ENCODE measurements at regions not wholly inside any gene's neighbourhood (a gene's known extent, or its start where the extent isn't known, plus 50 kb on each side); places are given as distances from the start of the nearest gene placed in this dataset.

DNA sequence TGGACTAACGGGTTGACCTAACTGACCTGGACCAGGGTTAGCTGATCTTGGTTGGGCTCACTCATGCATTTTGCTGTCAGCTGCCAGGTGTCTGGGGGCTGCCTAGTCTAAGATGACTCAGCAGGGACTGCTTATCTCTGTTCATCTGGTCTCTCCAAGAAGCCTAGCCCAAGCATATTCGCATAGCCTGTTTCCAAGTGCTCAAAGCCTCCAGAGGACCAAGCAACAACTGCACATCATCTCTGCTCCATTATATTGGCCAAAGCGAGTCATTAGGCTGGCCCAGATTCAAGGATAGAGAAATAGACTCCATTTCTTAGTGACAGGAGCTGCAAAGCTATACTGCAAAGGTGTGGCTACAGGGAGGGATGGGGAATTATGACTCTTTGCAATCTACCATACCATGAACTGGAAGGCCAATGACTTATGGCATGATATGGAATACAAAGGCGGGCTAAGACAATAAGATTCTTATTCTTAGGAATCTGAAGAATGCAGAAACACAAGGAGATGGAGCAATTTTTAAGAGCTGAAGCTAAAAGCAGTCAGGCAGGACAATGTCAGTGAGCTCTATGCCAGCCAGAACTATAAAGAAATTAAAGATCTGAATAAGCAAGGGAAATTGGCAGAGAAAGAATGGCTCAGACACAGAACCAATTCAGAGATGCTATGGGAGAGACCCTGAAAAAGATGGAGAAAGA lies 194.6 kb upstream of the FSCB start:
- Histone ChIP-seq H3K27me3 (ENCODE audit: low read depth, low read length) (no peaks in the 10 kb centered on the region), H3K79me2 (ENCODE audit: low read length) (no peaks in the 10 kb centered on the region), H3K27ac (ENCODE audit: low read length) (no peak overlapping the region), H3K9ac (ENCODE audit: low read length) (no peak overlapping the region), H3K9me3 (ENCODE audit: insufficient read depth, low read length) (no peaks in the 10 kb centered on the region), H2AFZ (ENCODE audit: low read depth, low read length) (no peak overlapping the region), H3K4me3 (ENCODE audit: low read length) (no peak overlapping the region), H4K20me1 (ENCODE audit: insufficient read depth, low read length) (no peaks in the 10 kb centered on the region), H3K4me2 (ENCODE audit: low read length) (no peak overlapping the region), H3K4me1 (ENCODE audit: low read length) (no peaks in the 10 kb centered on the region), H3K36me3 (replicated peaks; ENCODE audit: low read depth, low read length) (no peaks in the 10 kb centered on the region)
- TF ChIP-seq, protein P1, sequence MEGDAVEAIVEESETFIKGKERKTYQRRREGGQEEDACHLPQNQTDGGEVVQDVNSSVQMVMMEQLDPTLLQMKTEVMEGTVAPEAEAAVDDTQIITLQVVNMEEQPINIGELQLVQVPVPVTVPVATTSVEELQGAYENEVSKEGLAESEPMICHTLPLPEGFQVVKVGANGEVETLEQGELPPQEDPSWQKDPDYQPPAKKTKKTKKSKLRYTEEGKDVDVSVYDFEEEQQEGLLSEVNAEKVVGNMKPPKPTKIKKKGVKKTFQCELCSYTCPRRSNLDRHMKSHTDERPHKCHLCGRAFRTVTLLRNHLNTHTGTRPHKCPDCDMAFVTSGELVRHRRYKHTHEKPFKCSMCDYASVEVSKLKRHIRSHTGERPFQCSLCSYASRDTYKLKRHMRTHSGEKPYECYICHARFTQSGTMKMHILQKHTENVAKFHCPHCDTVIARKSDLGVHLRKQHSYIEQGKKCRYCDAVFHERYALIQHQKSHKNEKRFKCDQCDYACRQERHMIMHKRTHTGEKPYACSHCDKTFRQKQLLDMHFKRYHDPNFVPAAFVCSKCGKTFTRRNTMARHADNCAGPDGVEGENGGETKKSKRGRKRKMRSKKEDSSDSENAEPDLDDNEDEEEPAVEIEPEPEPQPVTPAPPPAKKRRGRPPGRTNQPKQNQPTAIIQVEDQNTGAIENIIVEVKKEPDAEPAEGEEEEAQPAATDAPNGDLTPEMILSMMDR (IDR thresholded peaks at IDR 0.05; ENCODE audit: low read depth, low read length): no peak
- no peak for TF ChIP-seq EZH2phosphoT487 (IDR thresholded peaks at IDR 0.05; ENCODE audit: low read depth)

DNA sequence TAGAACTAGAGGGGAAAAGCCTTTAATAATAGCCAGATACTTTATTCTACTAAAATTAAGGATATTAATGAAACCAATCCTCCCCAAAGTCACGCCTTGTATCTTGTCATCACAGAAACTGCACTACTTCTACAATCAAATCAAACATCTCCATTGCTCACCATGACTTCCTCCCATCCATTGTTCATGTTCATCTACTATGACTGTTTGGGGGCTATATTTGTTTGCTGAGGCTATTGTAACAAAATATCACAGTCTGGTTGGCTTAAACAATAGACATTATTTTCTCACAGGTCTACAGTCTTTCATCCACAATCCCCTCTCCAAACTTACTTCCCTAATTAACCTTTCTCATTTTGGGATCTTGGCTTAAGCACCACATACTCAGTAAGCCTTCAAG lies 193.6 kb upstream of the FSCB start:
- H3K9ac ChIP-seq (ENCODE audit: low read length): no peak overlapping the region
- TF ChIP-seq, protein P1 (IDR thresholded peaks at IDR 0.05; ENCODE audit: low read depth, low read length): no peak
- TF ChIP-seq EZH2phosphoT487 (IDR thresholded peaks at IDR 0.05; ENCODE audit: low read depth): no peak

DNA sequence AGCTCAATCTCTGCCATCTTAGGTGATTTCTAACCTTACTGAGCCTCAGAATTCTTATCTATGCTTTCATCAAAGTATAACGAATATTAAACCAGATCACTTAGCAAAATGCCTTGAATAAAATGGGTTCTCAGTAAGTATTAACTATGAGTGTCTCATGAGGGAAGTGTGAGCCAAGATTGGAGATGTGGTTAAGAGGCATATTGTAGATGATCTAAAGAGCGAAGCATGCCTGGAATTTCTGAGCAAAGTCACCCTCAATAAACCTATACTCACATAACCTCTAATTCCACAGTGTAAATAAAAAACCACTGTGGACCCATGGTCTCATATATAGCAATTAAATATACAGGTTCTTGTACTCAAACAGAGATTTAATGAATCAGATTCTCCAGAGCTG lies 193.1 kb upstream of the FSCB start:
- no peaks in the 10 kb centered on the region for H3K27me3 ChIP-seq (ENCODE audit: low read depth, low read length)
- no peaks in the 10 kb centered on the region for H3K9me3 ChIP-seq (ENCODE audit: insufficient read depth, low read length)
- H3K4me1 ChIP-seq (ENCODE audit: low read length): no peaks in the 10 kb centered on the region
- H3K9ac ChIP-seq (ENCODE audit: low read length): no peak overlapping the region
- H2AFZ ChIP-seq (ENCODE audit: low read depth, low read length): no peak overlapping the region
- H3K4me2 ChIP-seq (ENCODE audit: low read length): no peak overlapping the region
- H3K79me2 ChIP-seq (ENCODE audit: low read length): no peaks in the 10 kb centered on the region
- H3K36me3 ChIP-seq (replicated peaks; ENCODE audit: low read depth, low read length): no peaks in the 10 kb centered on the region
- no peak overlapping the region for H3K4me3 ChIP-seq (ENCODE audit: low read length)
- H4K20me1 ChIP-seq (ENCODE audit: insufficient read depth, low read length): no peaks in the 10 kb centered on the region
- TF ChIP-seq, protein P1 (IDR thresholded peaks at IDR 0.05; ENCODE audit: low read depth, low read length): no peak
- TF ChIP-seq EZH2phosphoT487 (IDR thresholded peaks at IDR 0.05; ENCODE audit: low read depth): no peak
- H3K27ac ChIP-seq (ENCODE audit: low read length): no peak overlapping the region

More for the DNA sequence above, 193.6 kb upstream of the FSCB start:
- Histone ChIP-seq H3K4me3 (ENCODE audit: low read length) (no peak overlapping the region), H3K36me3 (replicated peaks; ENCODE audit: low read depth, low read length) (no peaks in the 10 kb centered on the region), H4K20me1 (ENCODE audit: insufficient read depth, low read length) (no peaks in the 10 kb centered on the region), H3K9me3 (ENCODE audit: insufficient read depth, low read length) (no peaks in the 10 kb centered on the region), H3K27me3 (ENCODE audit: low read depth, low read length) (no peaks in the 10 kb centered on the region), H3K4me2 (ENCODE audit: low read length) (no peak overlapping the region), H3K79me2 (ENCODE audit: low read length) (no peaks in the 10 kb centered on the region), H3K27ac (ENCODE audit: low read length) (no peak overlapping the region), H3K4me1 (ENCODE audit: low read length) (no peaks in the 10 kb centered on the region), H2AFZ (ENCODE audit: low read depth, low read length) (no peak overlapping the region)

DNA sequence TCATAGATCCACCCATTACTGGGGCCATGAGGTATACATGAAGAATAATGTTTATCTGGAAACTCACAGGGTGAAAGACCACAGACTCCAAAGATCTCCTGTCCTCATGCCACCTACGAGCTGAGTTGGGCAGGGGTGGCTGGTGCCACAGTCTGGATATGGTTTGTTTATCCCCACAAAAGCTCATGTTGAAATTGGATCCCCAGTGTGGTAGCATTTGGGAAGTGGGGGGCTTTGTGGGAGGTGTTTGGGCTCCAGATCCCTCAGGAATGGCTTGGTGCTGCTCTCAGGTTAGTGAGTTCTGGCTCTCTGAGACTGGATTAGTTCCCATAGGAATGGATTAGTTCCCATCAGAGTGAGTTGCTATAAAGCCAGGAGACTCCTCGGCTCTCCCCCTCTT lies 192.3 kb upstream of the FSCB start:
- Histone ChIP-seq H3K27me3 (ENCODE audit: low read depth, low read length) (no peaks in the 10 kb centered on the region), H3K4me2 (ENCODE audit: low read length) (no peak overlapping the region), H2AFZ (ENCODE audit: low read depth, low read length) (no peak overlapping the region), H3K79me2 (ENCODE audit: low read length) (no peaks in the 10 kb centered on the region), H3K9me3 (ENCODE audit: insufficient read depth, low read length) (no peaks in the 10 kb centered on the region), H3K4me1 (ENCODE audit: low read length) (no peaks in the 10 kb centered on the region), H4K20me1 (ENCODE audit: insufficient read depth, low read length) (no peaks in the 10 kb centered on the region), H3K4me3 (ENCODE audit: low read length) (no peak overlapping the region), H3K27ac (ENCODE audit: low read length) (no peak overlapping the region), H3K9ac (ENCODE audit: low read length) (no peak overlapping the region), H3K36me3 (replicated peaks; ENCODE audit: low read depth, low read length) (no peaks in the 10 kb centered on the region)
- TF ChIP-seq, protein P1 (IDR thresholded peaks at IDR 0.05; ENCODE audit: low read depth, low read length): no peak
- TF ChIP-seq EZH2phosphoT487 (IDR thresholded peaks at IDR 0.05; ENCODE audit: low read depth): no peak
